Esophagus mucosa (tissue), 1 donor: ENCODE measurements at regions not wholly inside any gene's neighbourhood (a gene's known extent, or its start where the extent isn't known, plus 50 kb on each side); places are given as distances from the start of the nearest gene placed in this dataset.

ENCODE experiments used
- ATAC-seq: fragments of 200-7000 bp; cut with Tn5 transposase; one replicate; pipeline ENCODE4 v1.9.1; 2020
- donor health status: DM: yes; HTN: yes; CAD: no.

GRCh38 chr11:18878211-18878610, 61.0 kb downstream of the MRGPRX1 start:
- ATAC-seq, result no peak

- ATAC-seq, result no peak
These were observed 73.3 kb downstream of the MRGPRX1 start for GRCh38 chr11:18865951-18866350.

DNA sequence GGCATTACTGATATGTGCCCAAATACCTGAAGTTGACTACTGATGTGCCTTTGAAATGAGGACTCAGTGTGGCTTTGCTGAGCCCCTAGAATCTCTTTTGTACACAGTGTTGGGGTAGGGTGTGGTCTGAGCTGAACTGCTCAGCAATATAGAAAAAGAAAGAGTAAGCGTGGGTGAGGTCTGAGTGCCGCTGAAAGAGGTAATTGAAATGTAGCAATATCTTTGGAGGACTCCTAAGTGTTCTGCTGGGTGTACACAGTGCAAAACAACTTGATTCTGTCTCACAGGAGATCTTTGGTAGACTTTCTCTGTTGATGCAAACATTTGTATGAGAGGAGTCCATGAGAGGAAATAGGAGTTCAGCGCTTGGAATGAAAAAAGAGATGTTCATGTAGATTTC, 73.7 kb upstream of the PTPN5 start:
- no peak for ATAC-seq

- ATAC-seq, result peak; percentile 73
These were observed 61.6 kb upstream of the PTPN5 start for GRCh38 chr11:18853086-18853720.

- no peak for ATAC-seq
These were observed 57.8 kb upstream of the PTPN5 start for GRCh38 chr11:18849406-18849805.

DNA sequence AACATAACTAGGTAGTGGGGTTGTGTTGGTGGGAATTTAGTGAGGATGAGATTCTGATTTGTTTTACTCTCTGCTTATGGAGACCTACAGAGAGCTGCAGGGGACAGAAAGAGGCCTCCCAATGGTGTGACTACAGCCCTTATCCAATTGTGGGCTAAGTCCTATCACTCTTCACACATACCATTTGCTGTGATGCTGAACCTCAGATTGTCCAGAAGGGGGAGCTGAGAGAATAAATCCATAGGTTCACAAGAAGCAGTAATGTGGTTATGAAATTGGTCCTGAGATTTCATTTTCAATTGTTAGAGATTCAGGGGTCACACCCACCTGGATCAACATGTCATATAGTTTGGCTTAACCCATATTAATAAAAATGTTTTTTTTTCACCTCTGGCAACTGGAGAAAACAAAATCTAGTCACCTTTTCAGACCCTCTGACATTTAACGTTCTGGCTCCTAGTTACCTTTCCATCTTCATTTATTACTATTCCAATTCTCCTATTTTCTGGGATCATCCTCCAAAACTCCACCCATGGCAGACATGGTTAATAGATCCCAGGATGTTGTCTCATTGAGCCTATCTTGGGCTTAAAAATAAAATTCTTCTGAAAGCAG, 53.3 kb upstream of the PTPN5 start:
- ATAC-seq, result no peak
